ENCODE measurements at regions not wholly inside any gene's neighbourhood (a gene's known extent, or its start where the extent isn't known, plus 50 kb on each side); places are given as distances from the start of the nearest gene placed in this dataset.
"Not testable (repeated sequence)": the region's sequence is repeated elsewhere in the genome, so short reads cannot be mapped to it uniquely, and the experiment has no call there.

- no peak for DNase-seq (ENCODE audit: low read depth, low spot score)
These were observed 511.0 kb downstream of the XPNPEP1 start for GRCh38 chr10:109412353-109412752.

- DNase-seq (ENCODE audit: low read depth, low spot score) = no peak
These were observed 511.4 kb downstream of the XPNPEP1 start for GRCh38 chr10:109411917-109412316.

- no peak for DNase-seq (ENCODE audit: low read depth, low spot score)
These were observed 518.0 kb downstream of the XPNPEP1 start for GRCh38 chr10:109405338-109405737.

- no peak for DNase-seq (ENCODE audit: low read depth, low spot score)
These were observed 519.8 kb downstream of the XPNPEP1 start for GRCh38 chr10:109403551-109403950.

GRCh38 chr10:109393425-109393824 is 529.9 kb downstream of the XPNPEP1 start:
- peak; percentile 12 for DNase-seq (ENCODE audit: low read depth, low spot score)

GRCh38 chr10:109386921-109387320 is 536.4 kb downstream of the XPNPEP1 start:
- DNase-seq (ENCODE audit: low read depth, low spot score) = no peak

- DNase-seq (ENCODE audit: low read depth, low spot score) = no peak
These were observed 537.2 kb downstream of the XPNPEP1 start for GRCh38 chr10:109386101-109386500.

GRCh38 chr10:109379186-109379585 is 544.1 kb downstream of the XPNPEP1 start:
- DNase-seq (ENCODE audit: low read depth, low spot score) = no peak

GRCh38 chr10:109374215-109374614 is 549.1 kb downstream of the XPNPEP1 start:
- DNase-seq (ENCODE audit: low read depth, low spot score) = no peak

GRCh38 chr10:109359316-109359715 is 564.0 kb downstream of the XPNPEP1 start:
- DNase-seq (ENCODE audit: low read depth, low spot score) = no peak

- no peak for DNase-seq (ENCODE audit: low read depth, low spot score)
These were observed 565.0 kb downstream of the XPNPEP1 start for GRCh38 chr10:109358325-109358724.

GRCh38 chr10:109348324-109348723 is 575.0 kb downstream of the XPNPEP1 start:
- no peak for DNase-seq (ENCODE audit: low read depth, low spot score)

GRCh38 chr10:109343293-109343692 is 580.0 kb downstream of the XPNPEP1 start:
- DNase-seq (ENCODE audit: low read depth, low spot score) = no peak

GRCh38 chr10:109341986-109342385 is 581.3 kb downstream of the XPNPEP1 start:
- DNase-seq (ENCODE audit: low read depth, low spot score) = no peak

- DNase-seq (ENCODE audit: low read depth, low spot score) = no peak
These were observed 595.3 kb downstream of the XPNPEP1 start for GRCh38 chr10:109328001-109328400.

- no peak for DNase-seq (ENCODE audit: low read depth, low spot score)
These were observed 596.0 kb downstream of the XPNPEP1 start for GRCh38 chr10:109327266-109327665.

- DNase-seq (ENCODE audit: low read depth, low spot score) = no peak
These were observed 598.6 kb downstream of the XPNPEP1 start for GRCh38 chr10:109324721-109325120.

- DNase-seq (ENCODE audit: low read depth, low spot score) = no peak
These were observed 605.5 kb downstream of the XPNPEP1 start for GRCh38 chr10:109317746-109318366.

- not testable (repeated sequence) for DNase-seq (ENCODE audit: low read depth, low spot score)
These were observed 609.3 kb downstream of the XPNPEP1 start for GRCh38 chr10:109314016-109314415.

- not testable (repeated sequence) for DNase-seq (ENCODE audit: low read depth, low spot score)
These were observed 610.8 kb downstream of the XPNPEP1 start for GRCh38 chr10:109312555-109312954.

- no peak for DNase-seq (ENCODE audit: low read depth, low spot score)
These were observed 614.3 kb downstream of the XPNPEP1 start for GRCh38 chr10:109308971-109309370.

- DNase-seq (ENCODE audit: low read depth, low spot score) = not testable (repeated sequence)
These were observed 616.2 kb downstream of the XPNPEP1 start for GRCh38 chr10:109307102-109307501.

- DNase-seq (ENCODE audit: low read depth, low spot score) = no peak
These were observed 616.6 kb downstream of the XPNPEP1 start for GRCh38 chr10:109306698-109307097.

- DNase-seq (ENCODE audit: low read depth, low spot score) = no peak
These were observed 635.5 kb downstream of the XPNPEP1 start for GRCh38 chr10:109287858-109288257.

All from iPS DF 19.7 (cell line).